NOMO-1 (cell line): ENCODE measurements at regions not wholly inside any gene's neighbourhood (a gene's known extent, or its start where the extent isn't known, plus 50 kb on each side); places are given as distances from the start of the nearest gene placed in this dataset.

Experiments used
- DNase-seq, 2 experiments: peaks; one replicate each; lab custom pipeline; 2025; ENCODE audit not compliant: unreplicated experiment in 2 of 2; lab: John Stamatoyannopoulos, UW

GRCh38 chr9:7899753-7900152 lies 100.2 kb upstream of the DMAC1 start:
- DNase-seq, result no peak

GRCh38 chr9:7894231-7894630 lies 94.7 kb upstream of the DMAC1 start:
- DNase-seq, result no peak

- no peak for DNase-seq
Measured at GRCh38 chr9:7892975-7893374, 93.4 kb upstream of the DMAC1 start.

- no peak for DNase-seq
Measured at GRCh38 chr9:7879551-7880245, 80.1 kb upstream of the DMAC1 start.

GRCh38 chr9:7871977-7872730 lies 72.6 kb upstream of the DMAC1 start:
- no peak for DNase-seq

GRCh38 chr9:7869340-7869739 lies 69.8 kb upstream of the DMAC1 start:
- DNase-seq, result no peak

- no peak for DNase-seq
Measured at GRCh38 chr9:7862170-7862569, 62.6 kb upstream of the DMAC1 start.

- no peak for DNase-seq
Measured at GRCh38 chr9:7861086-7861485, 61.5 kb upstream of the DMAC1 start.

GRCh38 chr9:7860335-7860709 lies 60.7 kb upstream of the DMAC1 start:
- DNase-seq, result no peak

GRCh38 chr9:7859701-7860334 lies 60.2 kb upstream of the DMAC1 start:
- no peak for DNase-seq

- DNase-seq, result no peak
Measured at GRCh38 chr9:7858166-7858565, 58.6 kb upstream of the DMAC1 start.

- DNase-seq, result no peak
Measured at GRCh38 chr9:7854763-7855162, 55.2 kb upstream of the DMAC1 start.
